Left ventricle myocardium inferior (tissue), 1 donor: ENCODE measurements at regions not wholly inside any gene's neighbourhood (a gene's known extent, or its start where the extent isn't known, plus 50 kb on each side); places are given as distances from the start of the nearest gene placed in this dataset.
A peak's percentile ranks its signal among the peaks of the same experiment; 100 is the strongest.

Experiments used
- DNase-seq: peaks from one replicate; pipeline ENCODE4 v3.0.0-alpha.2; 2020
- H3K27ac ChIP-seq: fragments of 200-600 bp; replicated peaks from 2 replicates; pipeline ENCODE4 v1.8.0; 2021
- H3K27me3 ChIP-seq: fragments of 200-600 bp; 2 replicates; pipeline ENCODE4 v1.8.0; 2021; ENCODE audit warnings: low read depth
- H3K36me3 ChIP-seq: fragments of 200-600 bp; 2 replicates; pipeline ENCODE4 v1.8.0; 2021
- H3K4me1 ChIP-seq: fragments of 200-600 bp; 2 replicates; pipeline ENCODE4 v1.8.0; 2021
- H3K4me3 ChIP-seq: fragments of 200-600 bp; 2 replicates; pipeline ENCODE4 v1.8.0; 2021; ENCODE audit warnings: mild to moderate bottlenecking, moderate library complexity
- H3K9me3 ChIP-seq: fragments of 200-600 bp; replicated peaks from 2 replicates; pipeline ENCODE4 v1.8.0; 2021
- CTCF ChIP-seq: fragments of 200-600 bp; IDR thresholded peaks from 2 replicates; pipeline ENCODE4 v1.8.0; 2021; ENCODE audit warnings: antibody characterized with exemption, mild to moderate bottlenecking, borderline replicate concordance
- intact Hi-C: fragments of 100-400 bp; cut with micrococcal nuclease; formaldehyde crosslinking; loops from one replicate; pipeline ENCODE4 v1.11.0; 2022
- donor health status: DM: no; HTN: yes; CAD: no; lungs with severe emphysema.

GRCh38 chr21:26717146-26717739 lies 128.0 kb downstream of the ADAMTS1 start:
- Histone ChIP-seq H3K27me3 (no peaks in the 10 kb centered on the region), H3K36me3 (no peaks in the 10 kb centered on the region), H3K27ac (no peak overlapping the region), H3K4me1 (peaks cover 5% of the 10 kb centered on the region), H3K9me3 (no peaks in the 10 kb centered on the region), H3K4me3 (no peak overlapping the region)
- DNase-seq: no peak
- peak; percentile 74 for TF ChIP-seq CTCF
- intact Hi-C loops: loop anchor here (10.0 kb wide), 1 partner anchor 832 kb away; no protein-coding TSS in a partner anchor

- TF ChIP-seq CTCF: peak; percentile 89
- no peak overlapping the region for H3K4me3 ChIP-seq
- H3K27me3 ChIP-seq: no peaks in the 10 kb centered on the region
- H3K27ac ChIP-seq: no peak overlapping the region
- peak; percentile 15 for DNase-seq
- intact Hi-C loops: loop anchor here (10.0 kb wide), 1 partner anchor 831 kb away; no protein-coding TSS in a partner anchor
- no peaks in the 10 kb centered on the region for H3K36me3 ChIP-seq
- no peaks in the 10 kb centered on the region for H3K9me3 ChIP-seq
- peaks cover 5% of the 10 kb centered on the region for H3K4me1 ChIP-seq
Observed at GRCh38 chr21:26715878-26716506, 129.2 kb downstream of the ADAMTS1 start.

- Histone ChIP-seq H3K27ac (no peak overlapping the region), H3K4me3 (no peak overlapping the region), H3K27me3 (no peaks in the 10 kb centered on the region), H3K9me3 (no peaks in the 10 kb centered on the region), H3K4me1 (peaks cover 5% of the 10 kb centered on the region), H3K36me3 (no peaks in the 10 kb centered on the region)
- intact Hi-C loops: loop anchor here (10.0 kb wide), 1 partner anchor 830 kb away; no protein-coding TSS in a partner anchor
- no peak for DNase-seq
- no peak for TF ChIP-seq CTCF
Observed at GRCh38 chr21:26715116-26715515, 130.1 kb downstream of the ADAMTS1 start.

- TF ChIP-seq CTCF: no peak
- H3K27me3 ChIP-seq: no peaks in the 10 kb centered on the region
- intact Hi-C loops: loop anchor here (10.0 kb wide), 1 partner anchor 825 kb away; no protein-coding TSS in a partner anchor
- H3K4me3 ChIP-seq: no peak overlapping the region
- no peak overlapping the region for H3K27ac ChIP-seq
- no peak for DNase-seq
- no peaks in the 10 kb centered on the region for H3K36me3 ChIP-seq
- H3K4me1 ChIP-seq: no peaks in the 10 kb centered on the region
- H3K9me3 ChIP-seq: no peaks in the 10 kb centered on the region
Observed at GRCh38 chr21:26710155-26710554, 135.1 kb downstream of the ADAMTS1 start.

- no peak overlapping the region for H3K4me3 ChIP-seq
- DNase-seq: no peak
- no peaks in the 10 kb centered on the region for H3K27me3 ChIP-seq
- TF ChIP-seq CTCF: no peak
- no peak overlapping the region for H3K27ac ChIP-seq
- H3K36me3 ChIP-seq: no peaks in the 10 kb centered on the region
- H3K4me1 ChIP-seq: no peaks in the 10 kb centered on the region
- intact Hi-C loops: no loop called here
- no peaks in the 10 kb centered on the region for H3K9me3 ChIP-seq
Observed at GRCh38 chr21:26709090-26709489, 136.0 kb upstream of the CYYR1 start.
